PC-9 (cell line): ENCODE measurements at regions not wholly inside any gene's neighbourhood (a gene's known extent, or its start where the extent isn't known, plus 50 kb on each side); places are given as distances from the start of the nearest gene placed in this dataset.

Source experiments
- BruUV-seq: library from RNA; stranded (reverse); fragments of 400-500 nt; replicated peaks from 2 replicates; lab custom pipeline; 2021; lab: Mats Ljungman, UMichigan
- CTCF ChIA-PET: fragments of 300-600 bp; sonication (Branson Sonifier 250); formaldehyde crosslinking; loops from one replicate; lab custom pipeline; 2022; ENCODE audit warnings: antibody characterized with exemption; lab: Charles Lee
- POLR2A ChIA-PET: fragments of 300-600 bp; sonication (Branson Sonifier 250); formaldehyde crosslinking; loops from one replicate; lab custom pipeline; 2022; ENCODE audit warnings: antibody characterized with exemption; ENCODE audit not compliant: unreplicated experiment; lab: Charles Lee
- DNase-seq, 2 experiments: peaks; one replicate each; pipeline versions ENCODE4 v3.0.0 to v3.0.0-alpha.2; 2015 to 2022; ENCODE audit warnings: mixed read lengths in 1 of 2
- H2AFZ ChIP-seq: fragments of 200-600 bp; sonication (generic); 2 replicates; pipeline ENCODE4 v1.8.1; 2017; ENCODE audit warnings: antibody characterized with exemption
- H3F3A ChIP-seq: fragments of 200-600 bp; sonication (generic); 2 replicates; pipeline ENCODE4 v1.8.1; 2017; ENCODE audit warnings: antibody characterized with exemption, mild to moderate bottlenecking, low read depth; ENCODE audit not compliant: insufficient read depth
- H3K27ac ChIP-seq: fragments of 200-600 bp; sonication (generic); 2 replicates; pipeline ENCODE4 v1.6.1; 2016; ENCODE audit warnings: mixed run types
- H3K27me3 ChIP-seq: fragments of 200-600 bp; sonication (generic); 2 replicates; pipeline ENCODE4 v1.6.1; 2016; ENCODE audit warnings: low read depth, mixed run types; ENCODE audit not compliant: insufficient read depth
- H3K36me3 ChIP-seq: fragments of 200-600 bp; sonication (generic); 2 replicates; pipeline ENCODE4 v1.6.1; 2016; ENCODE audit warnings: low read depth, mixed run types
- H3K4me1 ChIP-seq: fragments of 200-600 bp; sonication (generic); replicated peaks from 2 replicates; pipeline ENCODE4 v1.6.1; 2016; ENCODE audit warnings: mixed run types; ENCODE audit not compliant: insufficient read depth
- H3K4me2 ChIP-seq: fragments of 200-600 bp; sonication (generic); 2 replicates; pipeline ENCODE4 v1.6.1; 2017; ENCODE audit warnings: mixed run types
- H3K4me3 ChIP-seq: fragments of 200-600 bp; sonication (generic); 2 replicates; pipeline ENCODE4 v1.6.1; 2016; ENCODE audit warnings: mixed run types
- H3K79me2 ChIP-seq: fragments of 200-600 bp; sonication (generic); 2 replicates; pipeline ENCODE4 v1.6.1; 2017; ENCODE audit warnings: low read depth, mixed run types
- H3K9me2 ChIP-seq: fragments of 200-600 bp; sonication (generic); 2 replicates; pipeline ENCODE4 v1.8.1; 2017; ENCODE audit warnings: mild to moderate bottlenecking; ENCODE audit not compliant: insufficient read depth
- H3K9me3 ChIP-seq: fragments of 200-600 bp; sonication (generic); 2 replicates; pipeline ENCODE4 v1.8.1; 2016; ENCODE audit warnings: low read depth; ENCODE audit not compliant: insufficient read depth
- H4K20me1 ChIP-seq: fragments of 200-600 bp; sonication (generic); 2 replicates; pipeline ENCODE4 v1.8.1; 2017; ENCODE audit not compliant: insufficient read depth
- EZH2 ChIP-seq: fragments of 200-600 bp; sonication (generic); IDR thresholded peaks from 2 replicates; pipeline ENCODE4 v1.8.0; 2017; ENCODE audit warnings: antibody characterized with exemption, low read depth
- intact Hi-C: fragments of 100-400 bp; cut with micrococcal nuclease; formaldehyde crosslinking; loops from one replicate; pipeline ENCODE4 v1.10.0; 2022; ENCODE audit not compliant: unreplicated experiment
- TF ChIP-seq, protein P1 (sequence below): fragments of 200-600 bp; sonication (generic); conservative IDR thresholded peaks from 2 replicates; pipeline ENCODE4 v1.6.1; 2017; ENCODE audit warnings: mixed run types, antibody characterized with exemption, mild to moderate bottlenecking, moderate library complexity

- Histone ChIP-seq H3K27ac (no peak overlapping the region), H3K36me3 (no peaks in the 10 kb centered on the region), H3K4me2 (no peak overlapping the region), H4K20me1 (no peaks in the 10 kb centered on the region), H3K4me3 (no peak overlapping the region), H3K9me2 (no peaks in the 10 kb centered on the region), H3K79me2 (no peaks in the 10 kb centered on the region), H3K9me3 (no peaks in the 10 kb centered on the region), H3K27me3 (peaks cover 70% of the 10 kb centered on the region), H3F3A (no peaks in the 10 kb centered on the region), H3K4me1 (no peaks in the 10 kb centered on the region), H2AFZ (no peak overlapping the region)
- BruUV-seq, result no TSS peak
- DNase-seq, result no peak
- TF ChIP-seq EZH2, result no peak
- TF ChIP-seq, protein P1, sequence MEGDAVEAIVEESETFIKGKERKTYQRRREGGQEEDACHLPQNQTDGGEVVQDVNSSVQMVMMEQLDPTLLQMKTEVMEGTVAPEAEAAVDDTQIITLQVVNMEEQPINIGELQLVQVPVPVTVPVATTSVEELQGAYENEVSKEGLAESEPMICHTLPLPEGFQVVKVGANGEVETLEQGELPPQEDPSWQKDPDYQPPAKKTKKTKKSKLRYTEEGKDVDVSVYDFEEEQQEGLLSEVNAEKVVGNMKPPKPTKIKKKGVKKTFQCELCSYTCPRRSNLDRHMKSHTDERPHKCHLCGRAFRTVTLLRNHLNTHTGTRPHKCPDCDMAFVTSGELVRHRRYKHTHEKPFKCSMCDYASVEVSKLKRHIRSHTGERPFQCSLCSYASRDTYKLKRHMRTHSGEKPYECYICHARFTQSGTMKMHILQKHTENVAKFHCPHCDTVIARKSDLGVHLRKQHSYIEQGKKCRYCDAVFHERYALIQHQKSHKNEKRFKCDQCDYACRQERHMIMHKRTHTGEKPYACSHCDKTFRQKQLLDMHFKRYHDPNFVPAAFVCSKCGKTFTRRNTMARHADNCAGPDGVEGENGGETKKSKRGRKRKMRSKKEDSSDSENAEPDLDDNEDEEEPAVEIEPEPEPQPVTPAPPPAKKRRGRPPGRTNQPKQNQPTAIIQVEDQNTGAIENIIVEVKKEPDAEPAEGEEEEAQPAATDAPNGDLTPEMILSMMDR, result no peak
- ChIA-PET POLR2A (no interaction called here), CTCF (no interaction called here)
- intact Hi-C loops, result no loop called here
Observed at GRCh38 chr16:79393564-79393963, 207.0 kb downstream of the MAF start.

DNA sequence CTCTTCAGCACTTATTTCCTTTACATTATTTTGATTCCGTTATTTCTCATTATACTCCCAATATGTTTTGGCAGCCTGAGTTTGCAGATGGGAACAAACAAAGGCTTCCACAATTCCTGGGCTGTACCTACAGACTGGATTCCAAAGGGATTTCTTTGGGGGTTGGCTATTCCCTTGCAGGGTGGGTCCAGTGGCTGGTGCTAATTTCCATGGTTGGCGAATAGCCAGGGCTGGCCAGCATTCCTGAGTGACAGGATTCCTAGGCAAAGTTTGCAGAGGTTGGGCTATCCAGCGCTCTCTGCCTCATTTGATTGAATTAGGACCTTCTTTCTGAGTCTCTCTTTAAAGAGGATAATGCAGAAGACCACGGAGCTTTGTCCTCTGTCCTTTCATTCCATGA lies 207.4 kb downstream of the MAF start:
- Histone ChIP-seq H3K36me3 (no peaks in the 10 kb centered on the region), H3K4me2 (no peak overlapping the region), H3K27ac (no peak overlapping the region), H4K20me1 (no peaks in the 10 kb centered on the region), H3K9me3 (no peaks in the 10 kb centered on the region), H2AFZ (no peak overlapping the region), H3K9me2 (no peaks in the 10 kb centered on the region), H3F3A (no peaks in the 10 kb centered on the region), H3K4me3 (no peak overlapping the region), H3K4me1 (no peaks in the 10 kb centered on the region), H3K79me2 (no peaks in the 10 kb centered on the region), H3K27me3 (peaks cover 74% of the 10 kb centered on the region)
- no peak for DNase-seq
- POLR2A ChIA-PET, result no interaction called here
- no TSS peak for BruUV-seq
- intact Hi-C loops, result no loop called here
- TF ChIP-seq, protein P1, result no peak
- no peak for TF ChIP-seq EZH2
- CTCF ChIA-PET, result no interaction called here

GRCh38 chr16:79392081-79392480 lies 208.5 kb downstream of the MAF start:
- CTCF ChIA-PET, result no interaction called here
- POLR2A ChIA-PET, result no interaction called here
- TF ChIP-seq EZH2, result no peak
- TF ChIP-seq, protein P1, result no peak
- BruUV-seq, result no TSS peak
- Histone ChIP-seq H3K9me2 (no peaks in the 10 kb centered on the region), H3K4me2 (no peak overlapping the region), H3K4me3 (no peak overlapping the region), H4K20me1 (no peaks in the 10 kb centered on the region), H2AFZ (no peak overlapping the region), H3K36me3 (no peaks in the 10 kb centered on the region), H3K4me1 (no peaks in the 10 kb centered on the region), H3F3A (no peaks in the 10 kb centered on the region), H3K9me3 (no peaks in the 10 kb centered on the region), H3K27me3 (peaks cover 74% of the 10 kb centered on the region), H3K27ac (no peak overlapping the region), H3K79me2 (no peaks in the 10 kb centered on the region)
- intact Hi-C loops, result no loop called here
- no peak for DNase-seq
